ENCODE measurements at regions not wholly inside any gene's neighbourhood (a gene's known extent, or its start where the extent isn't known, plus 50 kb on each side); places are given as distances from the start of the nearest gene placed in this dataset.

- TF ChIP-seq CTCF (IDR thresholded peaks at IDR 0.05) = no peak
- no peak for TF ChIP-seq POLR2A (IDR thresholded peaks at IDR 0.05)
Measured at GRCh38 chr17:34728771-34729310, 149.5 kb downstream of the TMEM132E start.
